ENCODE measurements at regions not wholly inside any gene's neighbourhood (a gene's known extent, or its start where the extent isn't known, plus 50 kb on each side); places are given as distances from the start of the nearest gene placed in this dataset.
"Not testable (repeated sequence)": the region's sequence is repeated elsewhere in the genome, so short reads cannot be mapped to it uniquely, and the experiment has no call there.

DNA sequence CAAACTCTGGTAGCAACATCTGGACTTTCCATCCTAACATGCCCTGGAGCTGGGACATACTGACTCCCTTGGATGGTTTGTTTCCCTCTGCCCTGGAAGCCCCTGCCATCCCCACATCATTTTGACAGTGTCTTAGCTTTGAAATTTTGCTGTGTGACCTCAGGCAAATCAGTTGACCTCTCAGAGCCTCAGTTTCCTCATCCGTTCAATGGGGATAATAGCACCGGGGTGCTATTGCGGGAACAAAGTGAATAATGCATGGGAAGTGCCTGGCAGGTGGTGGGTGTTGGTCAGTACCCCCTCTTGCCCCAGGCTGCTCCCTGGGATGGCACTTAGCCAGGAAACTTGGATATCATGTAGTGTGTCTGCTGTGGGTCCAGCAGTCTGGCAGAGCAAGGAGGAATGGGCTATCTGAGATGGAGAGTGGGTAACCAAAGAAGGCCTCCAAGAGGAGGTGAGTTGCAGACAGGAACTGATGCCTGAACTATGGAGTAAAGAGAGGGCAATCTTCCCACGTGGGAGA is 88.6 kb downstream of the MRPL14 start:
- Mint-ChIP-seq H3K27me3 (ENCODE audit: low read depth) (no peaks in the 10 kb centered on the region), H3K36me3 (ENCODE audit: low read depth) (no peaks in the 10 kb centered on the region), H3K27ac (ENCODE audit: unreplicated experiment) (no peak overlapping the region), H3K4me1 (ENCODE audit: low read depth) (peaks cover 65% of the 10 kb centered on the region), H3K4me3 (ENCODE audit: unreplicated experiment) (no peak overlapping the region), H3K9me3 (ENCODE audit: low read depth) (peaks cover 2% of the 10 kb centered on the region)
- DNase-seq (ENCODE audit: low spot score) = no peak
- TF ChIP-seq, protein P1, sequence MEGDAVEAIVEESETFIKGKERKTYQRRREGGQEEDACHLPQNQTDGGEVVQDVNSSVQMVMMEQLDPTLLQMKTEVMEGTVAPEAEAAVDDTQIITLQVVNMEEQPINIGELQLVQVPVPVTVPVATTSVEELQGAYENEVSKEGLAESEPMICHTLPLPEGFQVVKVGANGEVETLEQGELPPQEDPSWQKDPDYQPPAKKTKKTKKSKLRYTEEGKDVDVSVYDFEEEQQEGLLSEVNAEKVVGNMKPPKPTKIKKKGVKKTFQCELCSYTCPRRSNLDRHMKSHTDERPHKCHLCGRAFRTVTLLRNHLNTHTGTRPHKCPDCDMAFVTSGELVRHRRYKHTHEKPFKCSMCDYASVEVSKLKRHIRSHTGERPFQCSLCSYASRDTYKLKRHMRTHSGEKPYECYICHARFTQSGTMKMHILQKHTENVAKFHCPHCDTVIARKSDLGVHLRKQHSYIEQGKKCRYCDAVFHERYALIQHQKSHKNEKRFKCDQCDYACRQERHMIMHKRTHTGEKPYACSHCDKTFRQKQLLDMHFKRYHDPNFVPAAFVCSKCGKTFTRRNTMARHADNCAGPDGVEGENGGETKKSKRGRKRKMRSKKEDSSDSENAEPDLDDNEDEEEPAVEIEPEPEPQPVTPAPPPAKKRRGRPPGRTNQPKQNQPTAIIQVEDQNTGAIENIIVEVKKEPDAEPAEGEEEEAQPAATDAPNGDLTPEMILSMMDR (IDR thresholded peaks at IDR 0.05) = no peak

DNA sequence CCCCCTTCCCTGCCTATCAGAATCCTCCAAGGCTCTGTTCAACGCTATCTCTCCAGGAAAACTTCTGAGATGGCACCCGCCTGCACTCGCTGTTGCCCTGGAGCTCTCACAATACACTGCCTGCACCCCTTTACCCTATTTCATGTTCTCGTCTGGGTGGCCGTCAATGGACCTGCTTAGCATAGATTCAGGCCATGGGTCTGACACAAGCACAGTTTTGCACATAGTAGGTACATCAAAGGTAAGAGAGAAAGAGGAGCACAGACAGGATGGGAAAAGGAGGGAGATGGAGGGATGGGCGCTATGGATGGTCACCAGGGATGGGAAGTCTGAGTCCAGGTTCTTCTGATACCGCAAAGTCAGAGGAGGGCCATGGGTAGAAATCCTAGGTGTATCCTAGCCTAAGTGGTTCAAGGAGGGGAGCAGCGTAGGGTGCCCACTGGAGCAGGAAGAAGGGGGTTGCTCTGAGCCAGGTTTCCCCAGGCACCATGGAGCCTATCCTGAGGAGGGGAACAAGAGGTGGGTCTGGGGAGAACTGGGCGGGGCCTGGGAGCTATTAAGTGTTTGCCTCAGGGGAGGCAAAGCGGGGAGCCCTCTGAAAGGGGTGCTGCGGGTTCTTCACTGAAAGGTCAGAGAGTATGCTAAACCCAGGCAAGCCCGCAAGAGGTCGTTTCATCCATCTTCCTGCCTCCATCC is 89.3 kb downstream of the MRPL14 start:
- H3K4me3 Mint-ChIP-seq (ENCODE audit: unreplicated experiment) = no peak overlapping the region
- no peaks in the 10 kb centered on the region for H3K36me3 Mint-ChIP-seq (ENCODE audit: low read depth)
- H3K27me3 Mint-ChIP-seq (ENCODE audit: low read depth) = no peaks in the 10 kb centered on the region
- TF ChIP-seq, protein P1 (IDR thresholded peaks at IDR 0.05) = no peak
- no peak overlapping the region for H3K27ac Mint-ChIP-seq (ENCODE audit: unreplicated experiment)
- H3K9me3 Mint-ChIP-seq (ENCODE audit: low read depth) = peaks cover 2% of the 10 kb centered on the region
- peaks cover 59% of the 10 kb centered on the region for H3K4me1 Mint-ChIP-seq (ENCODE audit: low read depth)
- no peak for DNase-seq (ENCODE audit: low spot score)

DNA sequence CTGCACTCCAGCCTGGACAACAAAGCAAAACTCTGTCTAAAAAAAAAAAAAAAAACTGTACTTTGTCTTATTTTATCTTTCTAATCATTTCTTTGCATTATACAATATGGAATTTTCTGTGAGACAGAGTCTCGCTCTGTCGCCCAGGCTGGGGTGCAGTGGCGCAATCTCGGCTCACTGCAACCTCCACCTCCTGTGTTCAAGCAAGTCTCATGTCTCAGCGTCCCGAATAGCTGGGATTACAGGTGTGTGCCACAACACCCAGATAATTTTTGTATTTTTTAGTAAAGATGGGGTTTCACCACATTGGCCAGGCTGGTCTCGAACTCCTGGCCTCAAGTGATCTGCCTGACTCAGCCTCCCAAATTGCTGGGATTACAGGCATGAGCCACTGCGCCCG is 90.0 kb downstream of the MRPL14 start:
- not testable (repeated sequence) for H3K27ac Mint-ChIP-seq (ENCODE audit: unreplicated experiment); H3K9me3 Mint-ChIP-seq (ENCODE audit: low read depth); H3K4me3 Mint-ChIP-seq (ENCODE audit: unreplicated experiment); DNase-seq (ENCODE audit: low spot score); H3K36me3 Mint-ChIP-seq (ENCODE audit: low read depth); H3K27me3 Mint-ChIP-seq (ENCODE audit: low read depth)
- peaks cover 52% of the 10 kb centered on the region for H3K4me1 Mint-ChIP-seq (ENCODE audit: low read depth)

DNA sequence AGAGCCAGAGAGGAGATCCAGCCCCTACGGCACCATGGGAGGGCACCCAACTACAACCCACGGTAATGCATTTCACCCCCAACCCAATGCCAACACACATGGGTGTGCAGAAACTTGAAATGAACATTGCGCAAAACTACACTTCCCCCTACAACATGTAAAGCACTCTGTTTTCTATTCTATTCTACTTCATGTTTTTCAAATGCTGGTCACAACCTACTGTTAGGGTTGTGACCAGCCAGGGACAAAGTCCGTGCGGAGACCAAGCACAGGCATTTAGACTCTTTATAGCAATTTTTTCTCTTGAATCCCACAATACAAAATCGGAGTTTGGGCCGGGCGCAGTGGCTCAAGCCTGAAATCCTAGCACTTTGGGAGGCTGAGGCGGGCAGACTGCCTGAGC is 90.6 kb downstream of the MRPL14 start:
- TF ChIP-seq, protein P1 (IDR thresholded peaks at IDR 0.05) = no peak
- Mint-ChIP-seq H3K27me3 (ENCODE audit: low read depth) (no peaks in the 10 kb centered on the region), H3K27ac (ENCODE audit: unreplicated experiment) (no peak overlapping the region)

DNA sequence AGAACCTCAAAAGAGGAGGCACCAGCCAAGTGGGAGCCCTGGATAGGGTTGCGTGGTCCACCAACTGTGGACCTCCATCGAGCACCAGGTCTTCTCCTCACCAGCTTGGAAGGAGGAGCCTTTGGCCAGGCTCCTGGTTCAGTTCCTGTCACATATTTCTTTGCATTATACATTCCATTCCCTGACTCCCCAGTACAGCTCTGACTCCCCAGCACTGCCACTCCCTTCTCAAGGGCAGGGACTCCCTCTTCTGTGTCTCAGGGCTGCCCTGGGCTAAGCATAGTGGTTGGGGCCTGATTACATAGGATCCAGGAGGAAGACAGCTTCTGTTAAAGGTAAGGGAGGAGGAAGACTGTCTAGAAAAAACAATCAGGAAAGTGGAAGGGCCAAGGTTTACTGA is 91.1 kb downstream of the MRPL14 start:
- Mint-ChIP-seq H3K36me3 (ENCODE audit: low read depth) (no peaks in the 10 kb centered on the region), H3K27ac (ENCODE audit: unreplicated experiment) (no peak overlapping the region), H3K4me3 (ENCODE audit: unreplicated experiment) (no peak overlapping the region), H3K27me3 (ENCODE audit: low read depth) (no peaks in the 10 kb centered on the region), H3K9me3 (ENCODE audit: low read depth) (peaks cover 2% of the 10 kb centered on the region), H3K4me1 (ENCODE audit: low read depth) (peaks cover 41% of the 10 kb centered on the region)
- TF ChIP-seq, protein P1 (IDR thresholded peaks at IDR 0.05) = no peak
- DNase-seq (ENCODE audit: low spot score) = no peak

More for the DNA sequence above, 90.6 kb downstream of the MRPL14 start:
- Mint-ChIP-seq H3K9me3 (ENCODE audit: low read depth) (peaks cover 2% of the 10 kb centered on the region), H3K4me3 (ENCODE audit: unreplicated experiment) (no peak overlapping the region), H3K36me3 (ENCODE audit: low read depth) (no peaks in the 10 kb centered on the region), H3K4me1 (ENCODE audit: low read depth) (peaks cover 46% of the 10 kb centered on the region)
- no peak for DNase-seq (ENCODE audit: low spot score)

DNA sequence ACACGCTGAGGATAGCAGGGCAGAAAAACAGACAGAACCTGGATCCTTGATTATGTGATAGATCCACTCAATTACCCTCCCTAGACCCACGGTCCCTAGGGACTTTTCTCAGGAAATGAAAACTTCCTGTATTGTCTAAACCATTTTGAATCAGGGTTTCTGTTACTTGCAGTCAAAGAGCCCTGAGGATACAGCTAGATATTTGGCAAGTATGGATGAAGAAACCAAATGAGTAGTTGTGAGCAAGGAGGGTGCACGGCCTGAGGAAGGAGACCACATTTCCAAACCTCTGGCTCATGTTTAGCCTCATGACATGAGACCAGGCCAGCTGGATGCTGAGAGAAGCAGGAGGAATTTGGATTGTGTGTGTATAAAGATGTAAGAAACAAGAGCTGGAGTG is 91.6 kb downstream of the MRPL14 start:
- peak overlapping the region; percentile 8 for H3K27ac Mint-ChIP-seq (ENCODE audit: unreplicated experiment)
- no peaks in the 10 kb centered on the region for H3K36me3 Mint-ChIP-seq (ENCODE audit: low read depth)
- no peaks in the 10 kb centered on the region for H3K27me3 Mint-ChIP-seq (ENCODE audit: low read depth)
- peaks cover 35% of the 10 kb centered on the region for H3K4me1 Mint-ChIP-seq (ENCODE audit: low read depth)
- H3K4me3 Mint-ChIP-seq (ENCODE audit: unreplicated experiment) = no peak overlapping the region
- peaks cover 2% of the 10 kb centered on the region for H3K9me3 Mint-ChIP-seq (ENCODE audit: low read depth)
- TF ChIP-seq, protein P1 (IDR thresholded peaks at IDR 0.05) = no peak
- no peak for DNase-seq (ENCODE audit: low spot score)

All from chondrocyte (in vitro differentiated cells).